ENCODE measurements at regions not wholly inside any gene's neighbourhood (a gene's known extent, or its start where the extent isn't known, plus 50 kb on each side); places are given as distances from the start of the nearest gene placed in this dataset.
"Not testable (repeated sequence)": the region's sequence is repeated elsewhere in the genome, so short reads cannot be mapped to it uniquely, and the experiment has no call there.

- no peak for DNase-seq (ENCODE audit: low read depth)
- no peak overlapping the region for H3K4me3 ChIP-seq (ENCODE audit: low read length)
- TF ChIP-seq CTCF (IDR thresholded peaks at IDR 0.05; ENCODE audit: insufficient read depth, low read depth, low read length, missing control alignments): no peak
Observed at GRCh38 chr5:174901336-174901735, 177.0 kb downstream of the MSX2 start.

DNA sequence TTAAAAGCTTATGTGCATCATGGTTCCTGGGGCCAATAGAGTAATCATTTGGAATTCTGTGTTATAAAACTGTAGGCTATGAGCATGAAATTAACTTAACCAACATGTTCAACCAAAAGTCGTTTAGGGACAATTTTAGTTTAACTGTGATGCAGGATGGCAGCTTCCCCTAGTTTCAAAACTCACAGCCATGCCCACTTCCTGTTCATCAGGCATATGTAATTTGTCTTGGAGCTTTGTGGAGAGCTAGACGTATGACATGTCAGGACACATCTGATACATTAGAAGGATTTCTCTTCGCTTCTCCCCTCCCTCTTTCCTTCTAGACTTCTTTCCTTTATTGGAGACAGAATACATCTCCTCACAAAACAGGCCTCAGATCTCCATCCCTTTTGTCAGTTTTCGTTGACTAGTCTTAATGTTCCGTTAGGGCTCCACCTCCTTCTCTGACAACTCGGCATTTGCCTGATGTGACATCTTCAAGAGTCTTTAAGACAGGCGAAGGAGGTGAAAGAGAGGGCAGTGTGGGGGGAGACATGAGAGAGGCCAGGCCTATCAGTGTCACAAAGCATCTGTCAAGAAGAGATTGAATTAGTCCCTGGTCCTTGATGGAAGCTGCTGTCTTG, 176.0 kb downstream of the MSX2 start:
- no peak for TF ChIP-seq CTCF (IDR thresholded peaks at IDR 0.05; ENCODE audit: insufficient read depth, low read depth, low read length, missing control alignments)
- no peak overlapping the region for H3K4me3 ChIP-seq (ENCODE audit: low read length)
- DNase-seq (ENCODE audit: low read depth): no peak

GRCh38 chr5:174897281-174897950, 173.0 kb downstream of the MSX2 start:
- H3K4me3 ChIP-seq (ENCODE audit: low read length): no peak overlapping the region
- DNase-seq (ENCODE audit: low read depth): no peak
- TF ChIP-seq CTCF (IDR thresholded peaks at IDR 0.05; ENCODE audit: insufficient read depth, low read depth, low read length, missing control alignments): no peak

DNA sequence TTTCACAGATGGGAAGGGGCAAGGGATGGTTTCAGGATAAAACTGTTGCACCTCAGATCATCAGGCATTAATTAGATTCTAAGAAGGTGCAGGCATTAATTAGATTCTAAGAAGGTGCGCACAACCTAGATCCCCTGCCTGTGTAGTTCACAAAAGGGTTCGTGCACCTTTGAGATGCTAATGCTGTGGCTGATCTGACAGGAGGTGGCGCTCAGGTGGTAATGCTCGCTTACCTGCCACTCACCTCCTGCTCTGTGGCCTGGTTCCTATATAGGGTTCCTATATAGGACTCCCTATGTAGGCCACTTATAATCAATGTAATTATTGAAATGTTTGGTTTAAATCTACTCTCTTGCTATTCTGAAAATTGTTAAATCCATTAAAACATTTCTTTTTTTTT, 171.0 kb downstream of the MSX2 start:
- no peak for DNase-seq (ENCODE audit: low read depth)
- TF ChIP-seq CTCF (IDR thresholded peaks at IDR 0.05; ENCODE audit: insufficient read depth, low read depth, low read length, missing control alignments): no peak
- H3K4me3 ChIP-seq (ENCODE audit: low read length): no peak overlapping the region

- no peak for DNase-seq (ENCODE audit: low read depth)
- no peak for TF ChIP-seq CTCF (IDR thresholded peaks at IDR 0.05; ENCODE audit: insufficient read depth, low read depth, low read length, missing control alignments)
- no peak overlapping the region for H3K4me3 ChIP-seq (ENCODE audit: low read length)
Observed at GRCh38 chr5:174892742-174893141, 168.4 kb downstream of the MSX2 start.

GRCh38 chr5:174880412-174881200, 156.2 kb downstream of the MSX2 start:
- not testable (repeated sequence) for DNase-seq (ENCODE audit: low read depth); H3K4me3 ChIP-seq (ENCODE audit: low read length)

DNA sequence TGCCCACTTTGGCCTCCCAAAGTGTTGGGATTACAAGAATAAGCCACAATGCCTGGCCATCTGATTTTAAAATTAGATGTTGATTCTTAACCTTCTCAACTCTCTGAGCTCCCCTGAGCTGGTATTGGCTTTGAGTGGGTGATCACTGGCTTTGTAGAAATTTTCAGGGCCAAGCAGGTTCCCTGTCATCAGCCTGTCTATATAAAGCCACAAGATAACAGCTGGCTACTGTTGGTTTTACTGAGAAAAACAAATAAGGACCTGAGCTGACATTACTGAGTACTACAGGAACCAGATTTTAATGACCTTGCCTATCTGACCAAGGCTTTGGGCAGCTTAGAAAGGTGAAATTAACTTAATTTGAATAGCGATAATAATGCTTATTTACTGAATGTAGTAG, 153.6 kb downstream of the MSX2 start:
- TF ChIP-seq CTCF (IDR thresholded peaks at IDR 0.05; ENCODE audit: insufficient read depth, low read depth, low read length, missing control alignments): no peak
- H3K4me3 ChIP-seq (ENCODE audit: low read length): no peak overlapping the region
- no peak for DNase-seq (ENCODE audit: low read depth)

Measured in epithelial cell of esophagus (primary cell).